ENCODE measurements at regions not wholly inside any gene's neighbourhood (a gene's known extent, or its start where the extent isn't known, plus 50 kb on each side); places are given as distances from the start of the nearest gene placed in this dataset.

DNA sequence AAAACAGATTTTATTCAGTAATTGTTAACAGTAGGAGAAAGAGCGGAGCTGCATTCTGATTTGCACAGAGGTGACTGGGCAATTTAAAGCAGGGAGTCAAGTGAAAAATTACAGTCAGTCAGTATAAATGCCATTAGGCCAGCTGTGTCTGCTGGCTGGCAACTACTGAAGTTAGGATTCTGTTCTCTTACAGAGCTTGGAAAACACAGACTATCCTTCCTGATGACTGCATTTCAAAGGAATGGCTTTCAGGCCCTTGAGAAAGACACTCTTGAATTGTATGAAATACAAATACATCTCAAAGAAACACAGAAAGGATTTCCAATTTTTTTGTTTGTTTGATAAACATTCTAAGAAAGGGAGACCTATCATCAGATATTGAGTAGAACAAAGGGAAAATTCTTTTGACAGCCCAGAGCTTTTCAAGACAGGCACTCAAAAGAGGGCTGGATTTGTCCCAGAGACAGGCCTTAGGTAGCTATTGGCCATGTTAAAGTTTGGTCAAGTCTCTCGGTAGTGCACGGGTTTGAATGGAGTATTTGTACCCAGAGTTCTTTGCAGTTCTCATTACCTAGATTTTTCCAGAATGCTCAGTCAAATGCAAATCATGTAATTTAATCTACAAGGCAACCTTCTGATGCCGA, 551.2 kb upstream of the CCDC54 start:
- TF ChIP-seq POLR2A (IDR thresholded peaks at IDR 0.05), result no peak
- TF ChIP-seq CTCF (IDR thresholded peaks at IDR 0.05), result no peak
- no peak for DNase-seq

GRCh38 chr3:106826791-106827311, 550.4 kb upstream of the CCDC54 start:
- no peak for TF ChIP-seq CTCF (IDR thresholded peaks at IDR 0.05)
- no peak overlapping the region for H3K27ac ChIP-seq
- DNase-seq, result no peak
- H3K4me3 ChIP-seq, result no peak overlapping the region
- H3K4me1 ChIP-seq, result no peaks in the 10 kb centered on the region
- no peaks in the 10 kb centered on the region for H3K27me3 ChIP-seq
- no peaks in the 10 kb centered on the region for H3K36me3 ChIP-seq
- no peaks in the 10 kb centered on the region for H3K9me3 ChIP-seq

More for the DNA sequence above, 551.2 kb upstream of the CCDC54 start:
- H3K36me3 ChIP-seq, result no peaks in the 10 kb centered on the region
- H3K9me3 ChIP-seq, result no peaks in the 10 kb centered on the region
- no peak overlapping the region for H3K4me3 ChIP-seq
- no peaks in the 10 kb centered on the region for H3K4me1 ChIP-seq
- no peak overlapping the region for H3K27ac ChIP-seq
- H3K27me3 ChIP-seq, result no peaks in the 10 kb centered on the region

DNA sequence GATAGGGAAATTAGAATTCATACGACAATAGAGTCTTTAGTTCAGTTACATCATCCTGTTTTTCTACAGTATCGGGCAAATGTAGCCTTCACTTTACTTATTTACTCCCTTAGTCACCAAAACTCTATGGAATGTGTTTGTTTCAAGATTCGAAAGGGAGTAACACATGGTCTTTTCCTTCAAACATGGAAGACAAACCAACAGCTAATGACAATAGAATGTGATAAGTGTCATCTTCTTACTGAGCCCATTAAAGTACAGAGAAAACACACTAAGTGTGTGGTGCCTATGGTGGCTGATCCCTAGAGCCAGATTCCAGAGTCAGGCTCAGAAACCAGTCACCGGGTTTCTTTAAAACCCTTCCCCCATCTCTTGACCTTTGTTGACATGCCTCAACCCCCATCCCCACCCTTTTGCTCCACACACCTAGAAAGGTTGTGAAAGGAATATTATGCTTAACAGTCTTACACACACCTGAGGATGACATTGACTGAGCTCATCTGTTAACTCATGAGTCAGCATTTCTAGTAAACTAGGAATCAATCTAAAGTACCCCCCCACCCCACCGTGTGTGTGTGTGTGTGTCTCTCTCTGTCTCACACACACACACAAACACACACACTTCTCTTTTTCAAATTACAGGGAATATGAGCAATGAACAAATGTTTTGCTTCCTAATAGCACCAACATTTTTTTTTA, 549.6 kb upstream of the CCDC54 start:
- Histone ChIP-seq H3K36me3 (no peaks in the 10 kb centered on the region), H3K4me1 (no peaks in the 10 kb centered on the region), H3K27ac (no peak overlapping the region), H3K4me3 (no peak overlapping the region), H3K9me3 (no peaks in the 10 kb centered on the region), H3K27me3 (no peaks in the 10 kb centered on the region)
- TF ChIP-seq POLR2A (IDR thresholded peaks at IDR 0.05), result no peak
- TF ChIP-seq CTCF (IDR thresholded peaks at IDR 0.05), result no peak
- DNase-seq, result no peak

- TF ChIP-seq CTCF (IDR thresholded peaks at IDR 0.05) (no peak), POLR2A (IDR thresholded peaks at IDR 0.05) (no peak)
- no peaks in the 10 kb centered on the region for H3K27me3 ChIP-seq
- H3K27ac ChIP-seq, result no peak overlapping the region
- H3K4me1 ChIP-seq, result no peaks in the 10 kb centered on the region
- no peak for DNase-seq
- no peaks in the 10 kb centered on the region for H3K9me3 ChIP-seq
- no peak overlapping the region for H3K4me3 ChIP-seq
- H3K36me3 ChIP-seq, result no peaks in the 10 kb centered on the region
Measured at GRCh38 chr3:106829206-106829605, 548.0 kb upstream of the CCDC54 start.

GRCh38 chr3:106830334-106830733, 546.9 kb upstream of the CCDC54 start:
- Histone ChIP-seq H3K4me1 (no peaks in the 10 kb centered on the region), H3K4me3 (no peak overlapping the region), H3K27ac (no peak overlapping the region), H3K36me3 (no peaks in the 10 kb centered on the region), H3K9me3 (no peaks in the 10 kb centered on the region), H3K27me3 (no peaks in the 10 kb centered on the region)
- TF ChIP-seq CTCF (IDR thresholded peaks at IDR 0.05) (no peak), POLR2A (IDR thresholded peaks at IDR 0.05) (no peak)
- DNase-seq, result no peak

All from Peyer's patch (tissue), 4 donors.